ENCODE measurements at regions not wholly inside any gene's neighbourhood (a gene's known extent, or its start where the extent isn't known, plus 50 kb on each side); places are given as distances from the start of the nearest gene placed in this dataset.

DNA sequence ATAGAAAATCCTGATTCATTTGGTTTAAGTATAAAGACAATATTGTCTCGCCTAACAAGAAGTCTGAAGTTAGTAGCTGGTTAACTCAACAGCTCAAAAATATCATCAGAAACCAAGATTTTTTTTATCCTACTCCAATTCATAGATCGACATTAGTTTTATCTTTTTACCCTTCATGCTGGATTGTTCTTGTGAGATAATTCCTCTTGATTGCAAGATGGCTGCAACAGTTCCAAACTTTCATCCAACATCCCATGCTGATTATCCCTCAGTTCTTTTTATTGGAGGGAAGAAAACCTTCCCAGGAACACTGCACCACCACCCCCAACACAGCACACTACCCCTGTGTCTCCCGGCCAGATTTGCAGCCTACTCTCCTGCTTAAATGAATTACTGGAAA, 370.2 kb upstream of the RAB6C start:
- Histone ChIP-seq H3K4me1 (ENCODE audit: control insufficient read depth in 1 of 2, insufficient read depth in 1 of 2, low read depth in 1 of 2, low read length in 1 of 2) (no peaks in the 10 kb centered on the region), H3K9me3 (no peaks in the 10 kb centered on the region), H3K4me3 (ENCODE audit: low read depth in 1 of 2, low read length in 1 of 2) (no peak overlapping the region), H3K36me3 (no peaks in the 10 kb centered on the region), H3K27me3 (no peaks in the 10 kb centered on the region), H3K27ac (no peak overlapping the region)
- TF ChIP-seq, protein P1, sequence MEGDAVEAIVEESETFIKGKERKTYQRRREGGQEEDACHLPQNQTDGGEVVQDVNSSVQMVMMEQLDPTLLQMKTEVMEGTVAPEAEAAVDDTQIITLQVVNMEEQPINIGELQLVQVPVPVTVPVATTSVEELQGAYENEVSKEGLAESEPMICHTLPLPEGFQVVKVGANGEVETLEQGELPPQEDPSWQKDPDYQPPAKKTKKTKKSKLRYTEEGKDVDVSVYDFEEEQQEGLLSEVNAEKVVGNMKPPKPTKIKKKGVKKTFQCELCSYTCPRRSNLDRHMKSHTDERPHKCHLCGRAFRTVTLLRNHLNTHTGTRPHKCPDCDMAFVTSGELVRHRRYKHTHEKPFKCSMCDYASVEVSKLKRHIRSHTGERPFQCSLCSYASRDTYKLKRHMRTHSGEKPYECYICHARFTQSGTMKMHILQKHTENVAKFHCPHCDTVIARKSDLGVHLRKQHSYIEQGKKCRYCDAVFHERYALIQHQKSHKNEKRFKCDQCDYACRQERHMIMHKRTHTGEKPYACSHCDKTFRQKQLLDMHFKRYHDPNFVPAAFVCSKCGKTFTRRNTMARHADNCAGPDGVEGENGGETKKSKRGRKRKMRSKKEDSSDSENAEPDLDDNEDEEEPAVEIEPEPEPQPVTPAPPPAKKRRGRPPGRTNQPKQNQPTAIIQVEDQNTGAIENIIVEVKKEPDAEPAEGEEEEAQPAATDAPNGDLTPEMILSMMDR (IDR thresholded peaks at IDR 0.05): no peak

DNA sequence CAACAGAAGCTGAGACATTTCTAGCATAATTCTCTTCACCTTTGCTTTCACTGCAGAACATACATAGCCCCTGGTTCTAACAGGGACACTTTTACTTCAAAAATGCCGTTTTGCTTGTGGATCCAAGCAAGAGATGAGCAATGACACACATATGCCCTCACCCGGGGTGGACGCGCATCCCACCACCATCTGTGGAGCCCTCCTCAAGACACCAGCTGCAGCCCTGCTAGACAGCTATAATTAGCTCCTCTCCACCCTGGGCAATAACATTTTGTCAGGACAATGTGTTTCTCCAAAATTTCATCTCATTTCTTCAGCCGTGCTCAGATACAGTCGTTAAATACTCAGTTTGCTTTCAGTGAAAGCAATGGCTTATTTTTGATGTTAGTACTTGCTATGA, 368.7 kb upstream of the RAB6C start:
- H3K4me3 ChIP-seq (ENCODE audit: low read depth in 1 of 2, low read length in 1 of 2): no peak overlapping the region
- H3K27me3 ChIP-seq: no peaks in the 10 kb centered on the region
- no peaks in the 10 kb centered on the region for H3K36me3 ChIP-seq
- TF ChIP-seq, protein P1 (IDR thresholded peaks at IDR 0.05): no peak
- H3K27ac ChIP-seq: no peak overlapping the region
- no peaks in the 10 kb centered on the region for H3K9me3 ChIP-seq
- no peaks in the 10 kb centered on the region for H3K4me1 ChIP-seq (ENCODE audit: control insufficient read depth in 1 of 2, insufficient read depth in 1 of 2, low read depth in 1 of 2, low read length in 1 of 2)

DNA sequence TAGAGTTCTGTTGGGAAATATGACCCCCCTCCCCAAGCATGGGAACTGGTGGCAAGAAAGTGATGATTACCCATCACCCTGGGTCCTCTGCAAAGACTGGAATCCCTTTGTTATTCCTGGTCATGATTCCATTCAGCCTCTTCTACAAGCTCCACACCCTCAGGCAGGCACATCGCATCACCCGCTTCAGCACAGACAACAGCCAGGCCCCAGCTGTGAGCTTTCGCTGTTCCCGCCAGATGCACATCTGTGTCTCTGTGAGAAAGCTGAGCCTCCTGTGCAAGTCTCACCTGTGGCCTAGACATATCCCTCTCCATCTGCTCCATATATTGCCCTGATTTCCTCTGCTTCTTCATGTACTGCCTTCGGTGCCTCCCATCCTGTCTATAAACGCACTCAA, 368.0 kb upstream of the RAB6C start:
- no peaks in the 10 kb centered on the region for H3K4me1 ChIP-seq (ENCODE audit: control insufficient read depth in 1 of 2, insufficient read depth in 1 of 2, low read depth in 1 of 2, low read length in 1 of 2)
- TF ChIP-seq, protein P1 (IDR thresholded peaks at IDR 0.05): no peak
- no peaks in the 10 kb centered on the region for H3K36me3 ChIP-seq
- H3K9me3 ChIP-seq: no peaks in the 10 kb centered on the region
- H3K27ac ChIP-seq: no peak overlapping the region
- no peak overlapping the region for H3K4me3 ChIP-seq (ENCODE audit: low read depth in 1 of 2, low read length in 1 of 2)
- H3K27me3 ChIP-seq: no peaks in the 10 kb centered on the region

DNA sequence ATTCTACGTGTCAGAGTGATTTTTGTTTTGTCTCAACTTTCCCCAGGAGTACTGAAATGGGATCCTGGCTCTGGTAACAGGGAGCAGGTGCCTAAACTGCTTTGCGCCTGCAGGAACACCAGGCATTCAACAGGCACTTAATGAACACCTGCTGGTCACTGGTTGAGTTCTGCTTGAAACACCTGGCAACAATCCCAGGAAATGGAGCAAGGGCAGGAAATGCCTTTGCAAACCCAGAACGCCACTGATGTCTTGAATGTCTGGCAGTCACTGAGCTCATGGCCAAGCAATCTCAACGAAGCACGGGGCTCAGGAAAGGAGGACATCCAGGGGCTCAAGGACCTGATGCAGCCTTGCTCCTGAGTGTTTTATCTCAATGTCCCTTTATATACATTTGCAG, 360.0 kb upstream of the RAB6C start:
- Histone ChIP-seq H3K4me1 (ENCODE audit: control insufficient read depth in 1 of 2, insufficient read depth in 1 of 2, low read depth in 1 of 2, low read length in 1 of 2) (no peaks in the 10 kb centered on the region), H3K27ac (no peak overlapping the region), H3K9me3 (no peaks in the 10 kb centered on the region), H3K27me3 (no peaks in the 10 kb centered on the region), H3K36me3 (no peaks in the 10 kb centered on the region), H3K4me3 (ENCODE audit: low read depth in 1 of 2, low read length in 1 of 2) (no peak overlapping the region)
- TF ChIP-seq, protein P1 (IDR thresholded peaks at IDR 0.05): no peak

DNA sequence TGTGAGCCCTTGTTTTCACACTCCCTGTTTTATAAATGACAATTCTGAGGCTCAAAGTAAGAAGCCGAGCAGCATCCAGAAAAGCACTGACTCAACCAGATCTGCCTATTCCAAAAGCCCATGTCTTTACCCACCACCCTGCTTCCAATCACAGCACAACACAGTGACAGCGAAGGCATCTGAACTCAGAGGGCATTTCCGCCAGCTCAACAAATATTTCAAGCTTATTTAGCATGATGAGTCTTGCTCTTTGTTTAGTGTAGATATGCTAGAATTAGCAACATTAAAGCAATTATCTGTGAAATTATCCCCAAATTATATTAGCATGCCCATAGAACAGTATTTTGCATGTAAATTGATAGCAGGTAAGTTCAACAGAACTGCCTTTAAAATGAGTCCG, 359.1 kb upstream of the RAB6C start:
- Histone ChIP-seq H3K4me3 (ENCODE audit: low read depth in 1 of 2, low read length in 1 of 2) (no peak overlapping the region), H3K27ac (no peak overlapping the region), H3K4me1 (ENCODE audit: control insufficient read depth in 1 of 2, insufficient read depth in 1 of 2, low read depth in 1 of 2, low read length in 1 of 2) (no peaks in the 10 kb centered on the region), H3K9me3 (no peaks in the 10 kb centered on the region), H3K27me3 (no peaks in the 10 kb centered on the region), H3K36me3 (no peaks in the 10 kb centered on the region)
- TF ChIP-seq, protein P1 (IDR thresholded peaks at IDR 0.05): no peak

DNA sequence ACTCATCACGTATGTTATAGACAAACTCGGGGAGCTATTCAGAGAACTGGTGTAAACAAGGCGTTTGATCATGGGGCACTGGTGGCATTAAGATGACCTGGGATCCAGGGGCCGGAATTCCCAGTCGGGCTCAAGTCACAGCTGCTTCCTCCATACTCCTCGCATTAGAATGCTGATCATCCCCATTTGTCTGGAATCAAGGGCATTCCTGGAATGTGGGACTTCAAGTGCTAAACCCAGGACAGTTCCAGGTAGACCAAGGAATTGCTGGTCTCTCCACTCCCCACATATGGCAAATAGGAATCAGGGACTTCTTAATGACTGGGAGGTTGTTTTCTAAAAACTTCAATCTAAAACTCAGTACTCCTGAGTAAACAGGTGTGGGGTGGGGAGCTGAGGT, 355.7 kb upstream of the RAB6C start:
- H3K9me3 ChIP-seq: no peaks in the 10 kb centered on the region
- TF ChIP-seq, protein P1 (IDR thresholded peaks at IDR 0.05): no peak
- no peak overlapping the region for H3K27ac ChIP-seq
- no peaks in the 10 kb centered on the region for H3K27me3 ChIP-seq
- no peaks in the 10 kb centered on the region for H3K4me1 ChIP-seq (ENCODE audit: control insufficient read depth in 1 of 2, insufficient read depth in 1 of 2, low read depth in 1 of 2, low read length in 1 of 2)
- H3K4me3 ChIP-seq (ENCODE audit: low read depth in 1 of 2, low read length in 1 of 2): no peak overlapping the region
- no peaks in the 10 kb centered on the region for H3K36me3 ChIP-seq
